ENCODE measurements at regions not wholly inside any gene's neighbourhood (a gene's known extent, or its start where the extent isn't known, plus 50 kb on each side); places are given as distances from the start of the nearest gene placed in this dataset.

GRCh38 chr16:85475233-85475632 is 137.9 kb upstream of the GSE1 start:
- Histone ChIP-seq H3K4me1 (ENCODE audit: insufficient read depth) (peaks cover 47% of the 10 kb centered on the region), H3K27ac (peak overlapping the region; percentile 30), H3K4me3 (no peak overlapping the region), H3K9me3 (ENCODE audit: low read depth) (no peaks in the 10 kb centered on the region), H4K20me1 (ENCODE audit: insufficient read depth, poor library complexity, severe bottlenecking) (no peaks in the 10 kb centered on the region), H2AFZ (no peak overlapping the region), H3K9me2 (replicated peaks; ENCODE audit: insufficient read depth) (no peaks in the 10 kb centered on the region), H3K27me3 (no peaks in the 10 kb centered on the region), H3K36me3 (replicated peaks; ENCODE audit: insufficient read depth, low read depth) (no peaks in the 10 kb centered on the region), H3K79me2 (peaks cover 13% of the 10 kb centered on the region), H3K4me2 (peak overlapping the region; percentile 3)
- WGBS (ENCODE audit: low lambda C conversion rate, missing lambda C conversion rate) = 50% methylated on average over 8 of the region's 8 CpGs
- TF ChIP-seq EZH2phosphoT487 (IDR thresholded peaks at IDR 0.05; ENCODE audit: low read depth, severe bottlenecking, unreplicated experiment) (no peak), CTCF (IDR thresholded peaks at IDR 0.05; ENCODE audit: poor library complexity) (no peak), EZH2 (IDR thresholded peaks at IDR 0.05; ENCODE audit: borderline replicate concordance) (no peak)
- no peak for DNase-seq (ENCODE audit: low spot score)

DNA sequence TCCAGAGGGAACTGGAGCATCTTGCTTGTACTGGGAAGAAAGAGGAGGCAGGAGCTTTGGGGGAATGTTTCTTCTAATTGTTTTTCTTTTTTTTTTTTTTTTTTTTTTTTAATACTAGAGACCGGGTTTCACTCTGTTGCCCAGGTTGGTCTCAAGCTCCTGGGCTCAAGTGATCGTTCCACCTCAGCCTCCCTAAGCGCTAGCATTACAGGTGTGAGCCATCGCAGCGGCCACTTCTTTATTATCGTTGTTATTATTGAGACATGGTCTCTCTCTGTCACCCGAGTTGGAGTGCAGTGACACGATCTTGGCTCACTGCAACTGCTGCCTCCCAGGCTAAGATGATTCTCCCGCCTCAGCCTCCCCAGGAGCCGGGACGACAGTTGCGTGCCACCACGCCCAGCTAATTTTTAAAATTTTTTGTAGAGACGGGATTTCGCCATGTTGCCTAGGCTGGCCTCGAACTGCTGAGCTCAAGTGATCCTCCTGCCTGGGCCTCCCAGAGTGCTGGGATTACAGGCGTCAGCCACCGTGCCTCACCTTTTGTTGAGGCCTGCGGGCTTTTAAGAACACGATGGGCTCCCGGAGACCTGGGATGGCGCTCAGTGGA is 137.3 kb upstream of the GSE1 start:
- Histone ChIP-seq H2AFZ (no peak overlapping the region), H3K36me3 (replicated peaks; ENCODE audit: insufficient read depth, low read depth) (no peaks in the 10 kb centered on the region), H3K4me2 (peak overlapping the region; percentile 3), H3K4me3 (no peak overlapping the region), H3K9me2 (replicated peaks; ENCODE audit: insufficient read depth) (no peaks in the 10 kb centered on the region), H4K20me1 (ENCODE audit: insufficient read depth, poor library complexity, severe bottlenecking) (no peaks in the 10 kb centered on the region), H3K27ac (peak overlapping the region; percentile 16), H3K79me2 (peaks cover 13% of the 10 kb centered on the region), H3K4me1 (ENCODE audit: insufficient read depth) (peaks cover 53% of the 10 kb centered on the region), H3K27me3 (no peaks in the 10 kb centered on the region), H3K9me3 (ENCODE audit: low read depth) (no peaks in the 10 kb centered on the region)
- no peak for DNase-seq (ENCODE audit: low spot score)
- WGBS (ENCODE audit: low lambda C conversion rate, missing lambda C conversion rate) = 88% methylated on average over 22 of the region's 22 CpGs
- no peak for TF ChIP-seq CTCF (IDR thresholded peaks at IDR 0.05; ENCODE audit: poor library complexity)

GRCh38 chr16:85476389-85476788 is 136.7 kb upstream of the GSE1 start:
- Histone ChIP-seq H3K9me2 (replicated peaks; ENCODE audit: insufficient read depth) (no peaks in the 10 kb centered on the region), H3K4me3 (no peak overlapping the region), H3K9me3 (ENCODE audit: low read depth) (no peaks in the 10 kb centered on the region), H3K4me2 (no peak overlapping the region), H2AFZ (no peak overlapping the region), H4K20me1 (ENCODE audit: insufficient read depth, poor library complexity, severe bottlenecking) (no peaks in the 10 kb centered on the region), H3K36me3 (replicated peaks; ENCODE audit: insufficient read depth, low read depth) (no peaks in the 10 kb centered on the region), H3K4me1 (ENCODE audit: insufficient read depth) (peaks cover 54% of the 10 kb centered on the region), H3K79me2 (peaks cover 17% of the 10 kb centered on the region), H3K27me3 (no peaks in the 10 kb centered on the region), H3K27ac (peak overlapping the region; percentile 16)
- TF ChIP-seq EZH2phosphoT487 (IDR thresholded peaks at IDR 0.05; ENCODE audit: low read depth, severe bottlenecking, unreplicated experiment) (no peak), CTCF (IDR thresholded peaks at IDR 0.05; ENCODE audit: poor library complexity) (no peak), EZH2 (IDR thresholded peaks at IDR 0.05; ENCODE audit: borderline replicate concordance) (no peak)
- WGBS (ENCODE audit: low lambda C conversion rate, missing lambda C conversion rate) = 92% methylated on average over 11 of the region's 11 CpGs
- no peak for DNase-seq (ENCODE audit: low spot score)

Data from hepatocyte (in vitro differentiated cells).